Tibial nerve (tissue), 4 donors: ENCODE measurements at regions not wholly inside any gene's neighbourhood (a gene's known extent, or its start where the extent isn't known, plus 50 kb on each side); places are given as distances from the start of the nearest gene placed in this dataset.

Experiments
- EP300 ChIP-seq, 2 donors: sonication (generic); formaldehyde crosslinking; IDR thresholded peaks; one replicate each; pipeline ENCODE4 v1.6.1; 2017; ENCODE audit warnings: antibody characterized with exemption in 2 of 2, mild to moderate bottlenecking in 1 of 2
- POLR2A ChIP-seq, 2 donors: fragments of 450-650 bp; IDR thresholded peaks; one replicate each; pipeline ENCODE4 v1.6.1; 2017; ENCODE audit warnings: antibody characterized with exemption in 2 of 2, mild to moderate bottlenecking in 2 of 2, moderate library complexity in 2 of 2
- TF ChIP-seq, protein P1 (sequence below), 5 experiments: fragments of 200-600 bp in 3 of 5; fragments of 450-650 bp in 2 of 5; sonication (generic) in 3 of 5; IDR thresholded peaks; one replicate each; pipeline ENCODE4 v1.5.1; 2016 to 2019; ENCODE audit warnings: antibody characterized with exemption in 5 of 5, mild to moderate bottlenecking in 3 of 5, moderate library complexity in 2 of 5

DNA sequence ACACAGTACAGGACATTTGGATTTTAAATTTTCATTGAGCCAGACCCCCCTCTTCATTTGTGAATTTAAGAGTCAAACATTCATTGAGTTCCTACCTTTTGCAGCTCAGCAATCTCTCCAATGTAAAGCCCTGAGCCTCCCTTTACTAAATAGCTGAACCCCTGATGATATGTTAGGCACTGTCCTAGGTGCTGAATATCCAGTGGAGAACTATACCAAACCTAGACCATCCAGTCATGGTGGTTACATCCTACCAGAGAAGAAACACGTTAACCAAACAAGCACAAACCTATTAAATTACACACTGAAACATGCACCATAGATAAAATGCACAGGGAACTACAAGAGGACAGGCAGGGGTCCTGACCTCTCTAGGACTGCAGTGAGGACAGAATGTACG, 1585.3 kb upstream of the TMEM132C start:
- TF ChIP-seq, protein P1, sequence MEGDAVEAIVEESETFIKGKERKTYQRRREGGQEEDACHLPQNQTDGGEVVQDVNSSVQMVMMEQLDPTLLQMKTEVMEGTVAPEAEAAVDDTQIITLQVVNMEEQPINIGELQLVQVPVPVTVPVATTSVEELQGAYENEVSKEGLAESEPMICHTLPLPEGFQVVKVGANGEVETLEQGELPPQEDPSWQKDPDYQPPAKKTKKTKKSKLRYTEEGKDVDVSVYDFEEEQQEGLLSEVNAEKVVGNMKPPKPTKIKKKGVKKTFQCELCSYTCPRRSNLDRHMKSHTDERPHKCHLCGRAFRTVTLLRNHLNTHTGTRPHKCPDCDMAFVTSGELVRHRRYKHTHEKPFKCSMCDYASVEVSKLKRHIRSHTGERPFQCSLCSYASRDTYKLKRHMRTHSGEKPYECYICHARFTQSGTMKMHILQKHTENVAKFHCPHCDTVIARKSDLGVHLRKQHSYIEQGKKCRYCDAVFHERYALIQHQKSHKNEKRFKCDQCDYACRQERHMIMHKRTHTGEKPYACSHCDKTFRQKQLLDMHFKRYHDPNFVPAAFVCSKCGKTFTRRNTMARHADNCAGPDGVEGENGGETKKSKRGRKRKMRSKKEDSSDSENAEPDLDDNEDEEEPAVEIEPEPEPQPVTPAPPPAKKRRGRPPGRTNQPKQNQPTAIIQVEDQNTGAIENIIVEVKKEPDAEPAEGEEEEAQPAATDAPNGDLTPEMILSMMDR (IDR thresholded peaks at IDR 0.05) = no peak
- no peak for TF ChIP-seq EP300 (IDR thresholded peaks at IDR 0.05)
- no peak for TF ChIP-seq POLR2A (IDR thresholded peaks at IDR 0.05)
